HepG2 (cell line): ENCODE measurements at regions not wholly inside any gene's neighbourhood (a gene's known extent, or its start where the extent isn't known, plus 50 kb on each side); places are given as distances from the start of the nearest gene placed in this dataset.

Experiments used
- ATAC-seq: fragments of 200-7000 bp; cut with Tn5 transposase; 3 replicates; pipeline ENCODE4 v1.9.1; 2020; ENCODE audit warnings: mild to moderate bottlenecking, moderate library complexity
- BruUV-seq: library from RNA; stranded (reverse); fragments of 400-500 nt; replicated peaks from 2 replicates; lab custom pipeline; 2021; lab: Mats Ljungman, UMichigan
- CTCF ChIA-PET: fragments of 300-600 bp; formaldehyde crosslinking; extraction: SDS; loops from one replicate; lab custom pipeline; 2021; ENCODE audit warnings: low total read pairs, inconsistent platforms, low intra/inter-chr PET ratio; lab: Yijun Ruan, JAX
- POLR2A ChIA-PET: fragments of 350-600 bp; sonication (Branson Sonifier 250); formaldehyde crosslinking; loops from one replicate; lab custom pipeline; 2020; ENCODE audit warnings: antibody characterized with exemption, inconsistent platforms; lab: Yijun Ruan, JAX
- DNase-seq: peaks from one replicate; pipeline ENCODE4 v3.0.0-alpha.2; 2015; ENCODE audit warnings: low spot score
- FAIRE-seq: peaks from 3 replicates; lab custom pipeline; 2011; peaks lifted over from hg19 to GRCh38; lab: Jason Lieb, UNC
- H2AFZ ChIP-seq: one replicate; pipeline ENCODE4 v1.6.1; 2011; ENCODE audit warnings: low read length, inconsistent platforms
- H3K27ac ChIP-seq: fragments of 300-600 bp; 3 replicates; pipeline ENCODE4 v1.8.0; 2011; ENCODE audit warnings: mixed run types, mild to moderate bottlenecking, mixed read lengths, low read length, inconsistent platforms; ENCODE audit not compliant: insufficient read depth; ENCODE audit errors: extremely low read length
- H3K27me3 ChIP-seq, 2 experiments: fragments of 200-600 bp in 1 of 2; 2 replicates in 1 of 2; 3 replicates in 1 of 2; pipeline versions ENCODE4 v1.6.0 to v1.8.0; 2011; ENCODE audit warnings: low read length in 2 of 2, mild to moderate bottlenecking in 2 of 2, moderate library complexity in 2 of 2, inconsistent platforms in 1 of 2; ENCODE audit not compliant: insufficient read depth in 2 of 2, control insufficient read depth in 1 of 2
- H3K36me3 ChIP-seq, 2 experiments: fragments of 200-600 bp in 1 of 2; replicated peaks in 1 of 2; 2 replicates in 1 of 2; 3 replicates in 1 of 2; pipeline versions ENCODE4 v1.5.1 to v1.8.0; 2011; ENCODE audit warnings: low read length in 2 of 2, inconsistent platforms in 1 of 2; ENCODE audit not compliant: insufficient read depth in 2 of 2, control insufficient read depth in 1 of 2
- H3K4me1 ChIP-seq: 2 replicates; pipeline ENCODE4 v1.5.1; 2012; ENCODE audit warnings: low read length, inconsistent platforms; ENCODE audit not compliant: insufficient read depth
- H3K4me2 ChIP-seq: 2 replicates; pipeline ENCODE4 v1.6.0; 2011; ENCODE audit warnings: low read depth, low read length, inconsistent platforms
- H3K4me3 ChIP-seq, 3 experiments: fragments of 200-600 bp in 1 of 3; sonication (generic), shearing (Covaris generic) in 1 of 3; replicated peaks in 1 of 3; 2 replicates each; pipeline ENCODE4 v1.5.1; 2011 to 2016; ENCODE audit warnings: low read length in 3 of 3, inconsistent platforms in 2 of 3, low read depth in 2 of 3, mild to moderate bottlenecking in 2 of 3, control low read depth in 1 of 3, mixed read lengths in 1 of 3; ENCODE audit not compliant: insufficient read depth in 1 of 3
- H3K79me2 ChIP-seq: one replicate; pipeline ENCODE4 v1.6.1; 2011; ENCODE audit warnings: low read length, inconsistent platforms; ENCODE audit not compliant: insufficient read depth
- H3K9ac ChIP-seq: 2 replicates; pipeline ENCODE4 v1.6.0; 2011; ENCODE audit warnings: mild to moderate bottlenecking, low read depth, low read length, inconsistent platforms; ENCODE audit not compliant: insufficient read depth
- H3K9me3 ChIP-seq: 2 replicates; pipeline ENCODE4 v1.5.1; 2012; ENCODE audit warnings: mild to moderate bottlenecking, low read length
- H4K20me1 ChIP-seq: 2 replicates; pipeline ENCODE4 v1.6.0; 2011; ENCODE audit warnings: inconsistent platforms, mild to moderate bottlenecking, low read length, moderate library complexity; ENCODE audit not compliant: insufficient read depth
- ADNP ChIP-seq: sonication (generic); formaldehyde crosslinking; IDR thresholded peaks from 2 replicates; pipeline ENCODE4 v1.4.0; 2020; ENCODE audit warnings: missing genetic modification reagents
- BCL3 ChIP-seq: sonication (generic); formaldehyde crosslinking; IDR thresholded peaks from 2 replicates; pipeline ENCODE4 v1.5.1; 2020; ENCODE audit warnings: mild to moderate bottlenecking, missing genetic modification reagents, moderate library complexity
- HBP1 ChIP-seq: IDR thresholded peaks from 2 replicates; pipeline ENCODE4 v1.6.1; 2016; ENCODE audit warnings: low read depth, control low read depth
- JDP2 ChIP-seq: sonication (generic); formaldehyde crosslinking; IDR thresholded peaks from 2 replicates; pipeline ENCODE4 v1.8.1; 2022; ENCODE audit warnings: missing genetic modification reagents, borderline replicate concordance
- POLR2AphosphoS5 ChIP-seq: IDR thresholded peaks from 2 replicates; pipeline ENCODE4 v1.6.1; 2012; ENCODE audit warnings: low read depth, low read length
- TERF1 ChIP-seq: sonication (generic); formaldehyde crosslinking; IDR thresholded peaks from 2 replicates; pipeline ENCODE4 v1.8.0; 2022; ENCODE audit warnings: mild to moderate bottlenecking, missing genetic modification reagents, moderate library complexity
- ZFP62 ChIP-seq: sonication (generic); formaldehyde crosslinking; IDR thresholded peaks from 2 replicates; pipeline ENCODE4 v1.4.0; 2020; ENCODE audit warnings: missing genetic modification reagents
- ZIK1 ChIP-seq: sonication (generic); formaldehyde crosslinking; IDR thresholded peaks from 2 replicates; pipeline ENCODE4 v1.5.0; 2020; ENCODE audit warnings: mild to moderate bottlenecking, low read depth, missing genetic modification reagents, borderline replicate concordance
- ZNF20 ChIP-seq: sonication (generic); formaldehyde crosslinking; IDR thresholded peaks from 2 replicates; pipeline ENCODE4 v1.4.0; 2020; ENCODE audit warnings: mild to moderate bottlenecking, moderate library complexity, missing genetic modification reagents
- ZNF225 ChIP-seq: sonication (generic); formaldehyde crosslinking; IDR thresholded peaks from 2 replicates; pipeline ENCODE4 v1.4.0; 2020; ENCODE audit warnings: mild to moderate bottlenecking, missing genetic modification reagents
- ZNF235 ChIP-seq: sonication (generic); formaldehyde crosslinking; IDR thresholded peaks from 2 replicates; pipeline ENCODE4 v1.8.1; 2023; ENCODE audit warnings: mild to moderate bottlenecking, missing genetic modification reagents, borderline replicate concordance
- ZNF354B ChIP-seq: sonication (generic); formaldehyde crosslinking; IDR thresholded peaks from 2 replicates; pipeline ENCODE4 v1.8.0; 2022; ENCODE audit warnings: mild to moderate bottlenecking, missing genetic modification reagents
- ZNF367 ChIP-seq: sonication (generic); formaldehyde crosslinking; IDR thresholded peaks from 2 replicates; pipeline ENCODE4 v1.4.0; 2020; ENCODE audit warnings: missing genetic modification reagents, borderline replicate concordance
- ZNF383 ChIP-seq: sonication (generic); formaldehyde crosslinking; IDR thresholded peaks from 2 replicates; pipeline ENCODE4 v1.4.0; 2020; ENCODE audit warnings: missing genetic modification reagents, mild to moderate bottlenecking, borderline replicate concordance
- ZNF549 ChIP-seq: sonication (generic); formaldehyde crosslinking; IDR thresholded peaks from 2 replicates; pipeline ENCODE4 v1.5.0; 2020; ENCODE audit warnings: missing genetic modification reagents
- ZNF557 ChIP-seq: sonication (generic); formaldehyde crosslinking; IDR thresholded peaks from 2 replicates; pipeline ENCODE4 v1.4.0; 2020; ENCODE audit warnings: missing genetic modification reagents
- ZNF589 ChIP-seq: sonication (generic); formaldehyde crosslinking; conservative IDR thresholded peaks from 2 replicates; pipeline ENCODE4 v1.8.0; 2022; ENCODE audit warnings: mild to moderate bottlenecking, moderate library complexity, missing genetic modification reagents
- ZNF746 ChIP-seq: sonication (generic); formaldehyde crosslinking; IDR thresholded peaks from 2 replicates; pipeline ENCODE4 v1.8.0; 2022; ENCODE audit warnings: mild to moderate bottlenecking, missing genetic modification reagents
- ZNF839 ChIP-seq: sonication (generic); formaldehyde crosslinking; IDR thresholded peaks from 2 replicates; pipeline ENCODE4 v1.4.0; 2020; ENCODE audit warnings: missing genetic modification reagents, mild to moderate bottlenecking, borderline replicate concordance
- WGBS: methylation state at CpG from one replicate; pipeline ENCODE4 v1.1.6; 2017; ENCODE audit warnings: low lambda C conversion rate; 5-methylcytosine and 5-hydroxymethylcytosine counted together
- in situ Hi-C: cut with HindIII; loops from 2 replicates; pipeline ENCODE4 v1.10.0; 2017; ENCODE audit warnings: low pct_unique_long_range_greater_than_20kb; ENCODE audit not compliant: extremely low pct_ligation_motif_present
- intact Hi-C: fragments of 100-400 bp; cut with micrococcal nuclease; formaldehyde crosslinking; loops from one replicate; pipeline ENCODE4 v1.10.0; 2022; ENCODE audit not compliant: unreplicated experiment
- TF ChIP-seq, protein P1 (sequence below): sonication (generic); formaldehyde crosslinking; conservative IDR thresholded peaks from 2 replicates; pipeline ENCODE4 v1.4.0; 2020; ENCODE audit warnings: missing genetic modification reagents

GRCh38 chr18:68102117-68102516 is 585.6 kb upstream of the DSEL start:
- 13% methylated on average over 4 of the region's 4 CpGs for WGBS
- no peak overlapping the region for H3K9ac ChIP-seq
- TF ChIP-seq ZNF367 (CRISPR knock-in tag): no peak
- no peak for TF ChIP-seq ZNF557 (CRISPR knock-in tag)
- TF ChIP-seq ZNF383: no peak
- no peak for TF ChIP-seq ZNF235
- TF ChIP-seq ZIK1 (CRISPR knock-in tag): no peak
- no peak for TF ChIP-seq ZNF746 (CRISPR knock-in tag)
- TF ChIP-seq BCL3 (CRISPR knock-in tag): no peak
- no peak for TF ChIP-seq JDP2 (CRISPR knock-in tag)
- TF ChIP-seq ZNF839 (CRISPR knock-in tag): no peak
- TF ChIP-seq ZNF225 (CRISPR knock-in tag): no peak
- TF ChIP-seq ZFP62 (CRISPR knock-in tag): no peak
- TF ChIP-seq ZNF589 (CRISPR knock-in tag): no peak
- no peak for TF ChIP-seq ZNF20
- TF ChIP-seq ZNF549: no peak
- TF ChIP-seq ADNP (CRISPR knock-in tag): no peak
- TF ChIP-seq TERF1 (CRISPR knock-in tag): no peak
- no peak for TF ChIP-seq ZNF354B (CRISPR knock-in tag)
- TF ChIP-seq HBP1 (CRISPR knock-in tag): no peak
- TF ChIP-seq, protein P1, sequence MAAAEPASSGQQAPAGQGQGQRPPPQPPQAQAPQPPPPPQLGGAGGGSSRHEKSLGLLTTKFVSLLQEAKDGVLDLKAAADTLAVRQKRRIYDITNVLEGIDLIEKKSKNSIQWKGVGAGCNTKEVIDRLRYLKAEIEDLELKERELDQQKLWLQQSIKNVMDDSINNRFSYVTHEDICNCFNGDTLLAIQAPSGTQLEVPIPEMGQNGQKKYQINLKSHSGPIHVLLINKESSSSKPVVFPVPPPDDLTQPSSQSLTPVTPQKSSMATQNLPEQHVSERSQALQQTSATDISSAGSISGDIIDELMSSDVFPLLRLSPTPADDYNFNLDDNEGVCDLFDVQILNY (CRISPR knock-in tag): no peak
- TF ChIP-seq POLR2AphosphoS5: no peak
- TF ChIP-seq, all 625 proteins: peak for 0
- Histone ChIP-seq H3K4me3 (no peak overlapping the region), H3K36me3 (no peaks in the 10 kb centered on the region), H3K4me2 (no peak overlapping the region), H3K79me2 (no peaks in the 10 kb centered on the region), H3K4me1 (no peaks in the 10 kb centered on the region), H3K27ac (no peak overlapping the region), H3K27me3 (no peaks in the 10 kb centered on the region), H4K20me1 (no peaks in the 10 kb centered on the region), H2AFZ (no peak overlapping the region), H3K9me3 (no peaks in the 10 kb centered on the region)
- ChIA-PET CTCF (no interaction called here), POLR2A (no interaction called here)
- DNase-seq (no peak), ATAC-seq (no peak), FAIRE-seq (no peak)
- in situ Hi-C loops (no loop called here), intact Hi-C loops (no loop called here)
- BruUV-seq: no TSS peak
